Right lung (tissue), 2 donors: ENCODE measurements at regions not wholly inside any gene's neighbourhood (a gene's known extent, or its start where the extent isn't known, plus 50 kb on each side); places are given as distances from the start of the nearest gene placed in this dataset.
"Not testable (repeated sequence)": the region's sequence is repeated elsewhere in the genome, so short reads cannot be mapped to it uniquely, and the experiment has no call there.

ENCODE experiments used
- DNase-seq, 2 donors: peaks; one replicate each; pipeline ENCODE4 v3.0.0-alpha.2; 2013

DNA sequence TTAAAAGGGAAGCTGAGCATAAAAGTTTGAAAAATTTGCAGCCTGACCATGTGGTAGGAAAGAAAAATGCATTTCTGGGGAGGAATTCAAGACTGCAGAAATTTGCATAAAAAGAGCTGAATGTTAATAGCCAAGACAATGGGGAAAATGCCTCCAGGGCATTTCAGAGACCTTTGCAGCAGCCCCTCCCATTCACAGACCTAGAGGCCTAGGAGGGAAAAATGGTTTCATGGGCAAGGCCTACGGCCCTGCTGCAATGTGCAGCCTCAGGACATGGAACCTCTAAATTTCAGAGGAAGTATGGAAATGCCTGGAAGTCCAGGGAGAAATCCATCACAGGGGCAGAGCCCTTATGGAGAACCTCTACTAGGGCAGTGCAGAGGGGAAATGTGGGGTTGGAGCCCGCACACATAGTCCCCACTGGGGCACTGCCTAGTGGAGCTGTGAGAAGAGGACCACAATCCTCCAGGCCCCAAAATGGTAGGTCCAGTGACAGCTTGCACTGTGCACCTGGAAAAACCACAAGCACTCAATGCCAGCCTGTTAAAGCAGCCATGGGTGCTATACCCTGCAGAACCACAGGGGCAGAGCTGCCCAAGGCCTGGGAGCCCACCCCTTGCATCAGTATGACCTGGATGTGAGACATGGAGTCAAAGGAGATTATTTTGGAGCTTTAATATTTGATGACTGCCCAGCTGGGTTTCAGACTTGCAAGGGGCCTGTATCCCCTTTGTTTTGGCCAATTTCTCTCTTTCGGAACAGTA, 243.8 kb downstream of the DNAJB9 start:
- no peak for DNase-seq

DNA sequence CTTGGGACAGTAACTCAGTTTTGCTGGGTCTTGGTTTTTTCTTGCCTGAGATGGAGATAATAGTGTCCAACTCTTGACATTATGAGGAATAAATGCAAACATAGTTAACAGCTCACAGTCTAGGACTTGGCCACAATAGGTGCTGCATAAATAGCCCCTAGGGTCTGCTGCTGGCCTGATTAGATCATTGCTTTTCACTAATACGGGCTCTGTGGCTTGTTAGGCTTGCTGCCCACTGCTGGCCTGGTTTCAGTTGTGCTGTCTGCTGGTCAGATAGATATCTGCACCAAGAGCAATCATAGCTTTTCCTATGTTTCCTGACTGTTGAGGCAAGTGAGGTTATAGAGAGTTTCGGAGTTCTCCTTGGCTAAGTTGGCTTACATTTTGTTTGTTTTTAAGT, 246.1 kb downstream of the DNAJB9 start:
- DNase-seq = no peak

DNA sequence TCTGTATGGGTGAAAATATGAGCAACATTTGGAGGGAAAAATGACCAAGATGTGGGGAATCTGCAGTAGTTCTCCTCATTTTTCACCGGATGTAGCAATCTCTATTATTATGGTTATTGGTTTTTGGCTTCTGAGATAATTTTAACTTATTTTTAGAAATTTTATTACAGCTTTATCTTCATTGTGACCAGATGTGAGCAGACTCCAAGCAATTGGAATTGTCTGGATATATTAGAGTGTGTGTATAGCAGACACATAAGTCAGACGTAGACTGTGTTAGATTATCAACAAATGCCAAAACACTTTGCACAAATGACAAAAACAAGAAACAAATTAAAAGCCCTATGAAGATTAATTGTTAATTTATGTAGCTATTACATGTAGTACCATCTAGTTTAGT, 249.1 kb downstream of the DNAJB9 start:
- DNase-seq = no peak

DNA sequence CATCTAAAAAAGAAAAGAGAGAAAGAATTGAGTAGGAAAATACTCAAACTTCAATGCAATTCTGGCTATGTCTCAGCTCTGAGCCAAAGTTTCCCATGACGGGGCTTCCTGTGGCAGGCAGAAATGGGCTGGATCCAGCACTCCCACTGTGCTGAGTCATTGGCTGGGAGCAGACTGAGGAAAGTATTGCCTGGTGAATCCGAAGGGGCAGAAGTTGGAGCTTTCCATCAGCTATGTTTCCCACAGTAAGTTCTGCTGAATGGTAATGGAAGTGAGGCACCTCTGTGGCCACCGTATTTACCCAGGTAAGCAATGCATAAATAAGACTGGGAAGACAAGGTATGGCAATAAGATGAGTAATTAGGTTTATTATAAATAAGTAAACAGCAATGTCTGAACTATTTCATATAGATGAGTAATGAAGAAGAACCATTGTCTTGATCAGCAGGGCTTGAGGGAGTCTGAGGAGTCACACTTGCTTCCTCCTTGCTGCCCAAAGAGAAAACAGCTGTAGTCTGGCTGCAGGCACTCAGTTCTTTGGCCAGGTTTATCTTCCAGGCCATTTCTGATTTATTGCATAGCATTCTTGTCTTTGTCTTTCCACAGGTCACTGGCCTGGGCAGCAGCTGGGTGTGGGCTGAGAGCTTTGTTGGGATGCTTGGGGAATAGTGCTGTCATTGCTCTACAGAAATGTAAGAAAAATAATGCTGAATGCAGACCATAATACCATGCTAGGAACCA, 255.3 kb downstream of the DNAJB9 start:
- DNase-seq = no peak

DNA sequence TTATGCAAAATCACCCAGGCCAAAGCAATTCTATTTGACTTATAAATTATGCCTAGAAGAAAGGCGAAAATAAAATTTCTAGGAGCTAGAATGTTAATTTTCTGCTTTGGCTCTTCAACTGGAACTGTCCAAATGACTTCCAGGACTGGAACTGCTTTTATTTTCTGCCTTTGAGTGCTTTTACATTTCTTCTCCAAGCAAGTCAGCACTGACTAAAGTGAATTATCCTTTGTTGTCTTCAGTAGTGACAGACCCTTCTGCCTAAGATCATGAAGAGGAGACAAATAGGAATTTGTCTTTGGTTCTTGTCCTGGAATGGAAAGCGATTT, 255.9 kb downstream of the DNAJB9 start:
- no peak for DNase-seq

DNA sequence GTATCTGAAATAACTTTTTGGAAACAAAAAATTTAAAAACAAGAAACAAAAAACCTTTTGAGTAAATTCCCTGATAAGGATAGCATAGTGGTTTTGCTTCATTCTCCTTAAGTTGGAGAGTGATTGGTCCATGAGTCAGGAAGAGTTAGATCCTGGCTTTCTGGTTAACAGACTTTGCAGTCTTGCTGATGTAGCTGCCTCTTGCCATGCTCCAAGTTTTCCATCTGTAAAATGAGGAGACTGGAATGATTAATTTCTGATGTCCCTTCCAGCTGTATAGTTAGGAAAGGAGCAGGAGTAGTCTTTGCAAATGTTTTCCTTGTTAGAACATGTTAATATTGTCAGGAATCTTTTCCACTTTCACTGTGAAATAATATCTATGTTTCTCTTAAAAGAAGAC, 266.6 kb downstream of the DNAJB9 start:
- no peak for DNase-seq

DNA sequence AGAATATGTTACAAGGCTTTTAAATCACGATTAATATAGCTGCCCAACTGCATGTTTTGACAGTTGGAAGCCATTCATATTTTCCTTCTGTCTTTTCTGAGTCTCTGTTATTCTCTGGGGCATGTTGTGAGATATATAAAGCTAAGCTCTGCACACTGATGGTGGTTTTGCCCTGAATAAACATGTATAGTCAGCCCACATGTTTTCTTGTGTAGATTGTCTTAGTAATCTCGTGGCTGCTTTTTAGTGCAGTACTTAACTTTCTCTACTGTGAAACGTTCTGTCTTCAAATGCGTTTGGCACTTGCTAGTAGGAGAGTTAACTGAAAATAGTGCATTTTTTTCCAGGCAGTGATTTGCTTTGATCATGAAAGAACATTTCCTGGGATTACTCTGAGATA, 268.5 kb downstream of the DNAJB9 start:
- no peak for DNase-seq

DNA sequence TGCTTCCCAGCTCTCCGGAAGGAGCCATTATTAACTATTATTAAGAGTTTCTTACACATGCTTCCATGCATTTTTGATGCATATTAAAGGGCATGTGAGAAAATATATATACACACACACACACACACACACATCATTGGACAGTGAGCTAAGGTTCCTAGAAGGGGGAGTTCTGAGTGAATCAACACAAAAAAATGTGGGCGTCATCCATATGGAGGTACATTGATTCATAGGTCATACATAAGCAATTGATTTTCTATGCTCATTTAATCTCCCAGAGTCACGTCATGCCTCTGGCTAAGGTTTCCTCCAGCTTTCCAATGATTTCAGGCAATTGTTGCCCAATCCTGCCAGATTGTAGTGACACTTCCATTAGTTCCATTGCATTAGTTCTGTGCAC, 269.4 kb downstream of the DNAJB9 start:
- no peak for DNase-seq

DNA sequence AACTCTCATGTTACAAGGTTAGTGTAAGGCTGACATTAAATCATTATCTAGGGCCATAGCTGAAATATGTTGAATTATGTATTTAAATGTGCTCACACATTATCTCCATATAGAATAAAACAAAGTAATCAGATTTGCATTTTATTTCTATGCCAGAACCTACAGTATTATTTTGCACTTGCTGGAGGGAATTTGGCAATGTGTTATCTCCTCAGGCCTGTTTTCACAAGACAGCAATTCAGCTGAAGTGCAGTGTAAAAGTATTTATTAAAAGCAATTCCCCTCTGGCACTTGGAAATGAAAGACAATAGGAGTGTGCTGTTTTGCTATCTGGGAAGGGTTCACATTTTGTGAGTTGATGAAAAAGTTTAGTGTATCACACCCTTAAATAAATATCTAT, 276.3 kb downstream of the DNAJB9 start:
- no peak for DNase-seq

DNA sequence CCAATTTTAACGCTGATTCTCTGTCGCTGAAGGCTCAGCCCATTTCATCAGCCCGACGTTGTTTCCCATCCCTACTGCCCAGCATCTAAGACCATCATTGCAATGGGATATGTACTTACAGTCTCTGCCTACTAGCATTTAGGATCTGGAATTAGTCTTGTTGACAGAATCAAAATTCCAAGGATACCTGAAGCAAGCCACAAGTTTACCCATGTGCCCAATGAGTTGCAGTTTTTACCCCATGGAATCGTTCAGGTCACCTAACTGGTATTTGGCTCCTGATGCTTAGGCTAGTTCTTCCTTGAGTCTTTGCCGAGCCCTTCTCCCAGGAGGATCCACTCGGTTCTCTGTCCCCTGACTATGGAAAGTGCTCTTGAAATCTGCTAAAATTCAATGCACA, 276.8 kb downstream of the DNAJB9 start:
- no peak for DNase-seq

DNA sequence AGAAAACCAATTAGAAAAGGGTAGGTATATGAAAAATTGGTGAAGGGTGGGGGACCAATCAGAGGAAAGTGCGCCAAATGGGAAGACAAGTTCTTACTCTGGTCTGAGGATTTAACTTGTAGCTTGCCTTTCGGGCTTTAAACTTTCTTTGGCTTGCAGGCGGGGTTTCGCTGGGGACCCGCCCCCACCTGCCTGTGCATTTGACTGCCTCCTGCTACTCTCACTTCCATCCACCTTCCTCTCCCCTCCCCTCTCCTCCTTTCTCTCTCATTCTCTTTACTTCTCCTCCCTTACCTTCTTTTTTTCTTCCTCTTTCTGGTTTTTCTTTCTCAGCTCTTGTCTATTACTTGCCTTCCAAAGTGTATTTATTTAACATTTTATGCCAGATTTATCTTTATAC, 278.8 kb downstream of the DNAJB9 start:
- no peak for DNase-seq

DNA sequence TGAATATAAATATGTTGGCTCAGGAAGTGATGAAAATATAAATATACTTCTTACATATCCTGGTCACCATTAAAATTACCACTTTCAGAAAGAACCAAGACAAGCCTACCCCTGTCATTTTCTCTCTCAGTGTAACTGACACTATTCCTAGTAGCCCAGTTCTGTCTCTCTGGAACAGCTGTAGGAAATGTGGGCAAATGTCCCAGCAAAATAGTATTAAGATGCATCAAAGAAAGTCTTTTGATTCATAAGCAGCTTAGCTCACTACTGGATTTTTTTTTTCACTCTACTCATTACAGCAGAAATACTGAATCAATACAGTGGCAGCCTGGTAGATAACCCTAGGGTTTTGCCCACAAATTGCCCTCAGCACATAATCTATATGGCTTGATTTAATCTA, 290.9 kb downstream of the DNAJB9 start:
- DNase-seq = no peak

DNA sequence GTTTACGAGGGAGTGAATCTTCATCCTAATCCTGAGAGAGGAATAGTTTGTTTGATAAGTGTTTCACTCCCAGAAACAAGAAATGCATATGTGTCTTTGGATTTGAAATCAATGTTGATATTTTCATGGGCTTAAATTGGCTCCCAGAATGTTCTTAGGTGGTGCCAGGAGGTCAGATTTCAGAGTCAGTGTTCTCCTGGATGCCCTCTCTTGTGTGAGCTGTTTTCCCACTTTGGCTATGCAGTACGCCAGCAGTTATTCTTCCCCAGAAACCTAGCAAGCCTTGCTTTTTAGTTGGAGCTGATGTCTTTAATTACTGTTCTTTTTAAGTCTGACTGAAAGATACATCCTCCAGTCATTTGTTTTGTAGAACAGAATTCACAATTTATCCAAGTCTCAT, 291.4 kb downstream of the DNAJB9 start:
- DNase-seq = no peak

DNA sequence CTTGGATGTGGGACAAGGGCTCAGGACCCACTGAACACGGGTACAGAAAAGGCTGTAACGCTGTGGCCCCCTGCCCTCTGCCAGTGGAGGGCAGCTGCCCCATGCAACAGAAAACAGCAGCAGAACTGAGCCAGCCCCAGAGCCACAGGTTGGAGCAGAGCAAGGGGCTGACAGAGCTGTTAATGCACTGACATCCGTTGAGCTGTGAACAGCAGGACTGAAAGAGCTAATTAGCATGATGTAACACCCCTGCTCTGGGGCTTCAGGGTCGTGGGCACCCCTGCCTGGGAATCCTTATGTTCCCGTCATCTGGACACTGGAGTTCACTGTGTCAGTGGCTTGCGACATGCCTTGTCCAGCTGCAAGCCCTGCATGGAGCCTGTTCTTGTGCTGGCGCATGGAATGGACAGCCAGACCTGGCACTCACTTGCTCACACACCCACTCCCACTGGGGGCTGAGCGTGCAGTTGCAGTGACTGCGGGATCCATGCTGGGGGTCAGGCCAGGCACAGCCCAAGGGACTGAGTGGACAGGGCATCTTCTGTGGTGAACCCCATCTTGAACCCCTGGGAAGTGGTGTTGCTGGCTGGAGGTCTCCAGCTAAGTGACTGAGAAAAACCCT, 293.7 kb downstream of the DNAJB9 start:
- DNase-seq = no peak

DNA sequence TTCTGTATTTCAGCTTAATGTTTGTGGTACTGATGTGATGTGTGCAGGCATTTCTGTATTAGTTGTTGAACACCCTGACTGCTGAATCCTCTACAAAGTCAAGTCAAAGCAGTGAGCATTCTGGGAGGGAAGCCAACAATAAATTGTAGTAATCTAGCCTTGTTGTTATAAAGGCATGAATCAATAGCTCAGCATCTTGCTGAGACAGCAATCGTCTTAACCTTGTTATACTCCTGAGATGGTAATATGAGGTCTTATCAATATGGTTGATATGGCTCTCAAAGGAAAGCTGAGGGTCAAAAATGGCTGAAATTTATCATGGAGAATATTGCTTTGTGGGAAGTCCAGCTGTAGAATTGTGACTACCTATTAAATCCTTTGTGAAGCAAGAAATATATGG, 299.4 kb downstream of the DNAJB9 start:
- DNase-seq = no peak

DNA sequence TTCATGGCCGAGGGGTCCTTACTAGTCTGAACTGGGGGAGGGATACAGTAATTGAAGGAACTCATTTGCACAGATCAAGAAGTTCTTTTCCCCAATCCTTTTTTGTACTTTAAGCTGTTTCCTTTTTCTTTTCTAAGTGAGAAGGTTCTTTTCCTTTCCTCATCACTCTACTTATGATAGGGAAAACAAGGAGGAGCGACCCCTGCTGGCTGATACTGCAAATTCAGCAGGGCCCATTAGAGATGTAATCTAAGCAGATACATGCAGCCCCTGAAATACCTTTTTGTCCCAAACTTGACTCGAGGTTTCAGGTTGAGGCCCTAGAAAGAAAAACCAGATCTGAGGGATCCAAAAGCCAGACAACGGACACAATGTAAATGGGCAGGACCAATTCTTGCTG, 305.5 kb downstream of the DNAJB9 start:
- no peak for DNase-seq

DNA sequence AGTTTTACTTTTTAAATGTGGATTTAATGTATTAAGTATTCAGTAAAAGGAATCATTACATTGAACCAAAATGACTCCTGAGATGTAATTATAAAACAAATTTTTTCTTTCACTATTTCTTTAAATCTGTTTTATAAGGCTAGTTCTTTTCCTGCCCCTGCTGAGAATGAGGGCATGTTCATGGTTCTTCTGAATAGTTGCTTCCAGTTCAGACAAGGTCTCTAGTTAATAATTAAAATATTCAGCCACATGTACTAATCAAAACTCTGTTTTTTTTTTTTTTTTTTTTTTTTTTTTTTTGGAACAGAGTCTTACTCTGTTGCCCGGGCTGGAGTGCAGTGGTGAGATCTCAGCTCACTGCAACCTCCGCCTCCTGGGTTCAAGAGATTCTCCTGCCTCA, 321.2 kb downstream of the DNAJB9 start:
- DNase-seq = no peak

DNA sequence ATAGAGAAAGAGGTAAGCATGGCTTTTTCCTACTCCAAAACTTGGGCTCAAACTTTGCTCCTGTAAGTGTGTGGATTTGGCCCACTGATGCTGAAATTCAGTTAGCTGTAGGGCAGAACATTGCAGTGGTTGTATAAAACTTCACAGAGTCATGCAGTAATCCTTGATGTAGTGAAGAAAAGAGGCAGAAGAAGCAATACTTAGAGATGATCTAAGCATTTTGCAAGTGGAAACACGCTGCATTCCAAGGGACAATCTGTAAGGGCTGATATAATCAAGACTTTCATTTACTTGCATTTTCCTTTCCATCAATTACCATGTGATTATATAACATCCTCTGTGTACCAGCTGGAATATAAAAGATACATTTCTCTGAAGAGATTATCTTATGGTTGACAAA, 338.8 kb downstream of the DNAJB9 start:
- DNase-seq = no peak

DNA sequence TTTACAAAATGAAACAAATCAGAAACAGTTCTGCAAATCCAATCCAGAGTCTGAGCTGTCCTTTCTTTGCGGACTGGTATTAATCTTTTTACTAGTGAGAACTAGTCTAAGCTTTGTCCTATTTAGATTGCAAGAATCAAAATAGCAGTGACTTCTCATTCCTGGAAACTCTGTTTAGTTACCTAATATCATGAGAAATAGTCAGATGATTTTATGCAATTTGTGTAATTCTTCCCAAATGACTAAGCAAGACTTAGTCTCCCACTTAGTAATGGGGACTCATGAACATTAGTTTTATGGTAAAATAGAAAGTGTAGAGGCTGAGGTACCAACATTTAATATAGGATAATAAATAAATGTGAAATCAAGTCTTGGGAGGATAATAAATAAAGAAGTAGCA, 341.3 kb downstream of the DNAJB9 start:
- no peak for DNase-seq

DNA sequence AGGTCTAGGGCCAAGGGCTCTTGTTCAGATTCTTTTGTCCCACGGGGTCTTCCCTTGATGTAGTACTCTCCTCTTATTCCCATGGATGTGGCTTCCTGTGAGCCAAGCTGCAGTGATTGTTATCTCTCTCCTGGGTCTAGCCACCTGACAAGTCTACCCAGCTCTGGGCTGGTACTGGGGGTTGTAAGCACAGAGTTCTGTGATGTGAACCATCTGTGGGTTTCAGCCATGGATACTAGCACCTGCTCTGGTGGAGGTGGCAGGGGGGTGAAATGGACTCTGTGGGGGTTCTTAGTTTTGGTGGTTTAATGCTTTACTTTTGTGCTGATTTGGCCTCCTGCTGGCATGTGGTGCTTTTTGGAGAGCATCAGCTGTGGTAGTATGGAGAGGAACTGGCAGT, 350.8 kb downstream of the DNAJB9 start:
- no peak for DNase-seq

DNA sequence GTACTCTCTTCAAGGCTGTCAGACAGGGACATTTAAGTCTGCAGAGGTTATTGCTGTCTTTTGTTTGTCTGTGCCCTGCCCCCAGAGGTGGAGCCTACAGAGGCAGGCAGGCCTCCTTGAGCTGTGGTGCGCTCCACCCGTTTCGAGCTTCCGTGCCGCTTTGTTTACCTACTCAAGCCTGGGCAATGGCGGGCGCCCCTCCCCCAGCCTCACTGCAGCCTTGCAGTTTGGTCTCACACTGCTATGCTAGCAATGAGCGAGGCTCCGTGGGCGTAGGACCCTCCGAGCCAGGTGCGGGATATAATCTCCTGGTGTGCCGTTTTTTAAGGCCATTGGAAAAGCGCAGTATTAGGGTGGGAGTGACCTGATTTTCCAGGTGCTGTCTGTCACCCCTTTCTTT, 373.4 kb downstream of the DNAJB9 start:
- DNase-seq = not testable (repeated sequence)

DNA sequence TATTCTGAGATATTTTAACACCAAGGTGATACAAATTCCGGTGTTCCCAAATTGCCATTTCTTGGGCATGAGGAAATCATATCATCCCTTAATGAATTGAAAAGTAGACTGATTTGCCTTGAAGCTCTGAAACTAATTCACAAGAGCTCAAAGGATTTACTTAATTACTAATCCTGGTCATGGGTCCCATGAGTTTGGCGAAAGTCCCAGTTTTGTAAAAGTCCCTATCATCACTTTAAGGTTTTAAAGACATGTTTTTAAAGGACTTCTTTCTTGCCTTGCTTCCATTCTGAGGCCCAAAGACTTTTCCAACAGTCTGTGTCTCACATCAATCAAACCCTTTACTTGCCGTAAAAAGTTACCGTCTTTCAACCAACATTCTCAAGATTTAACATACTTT, 377.9 kb downstream of the DNAJB9 start:
- no peak for DNase-seq

DNA sequence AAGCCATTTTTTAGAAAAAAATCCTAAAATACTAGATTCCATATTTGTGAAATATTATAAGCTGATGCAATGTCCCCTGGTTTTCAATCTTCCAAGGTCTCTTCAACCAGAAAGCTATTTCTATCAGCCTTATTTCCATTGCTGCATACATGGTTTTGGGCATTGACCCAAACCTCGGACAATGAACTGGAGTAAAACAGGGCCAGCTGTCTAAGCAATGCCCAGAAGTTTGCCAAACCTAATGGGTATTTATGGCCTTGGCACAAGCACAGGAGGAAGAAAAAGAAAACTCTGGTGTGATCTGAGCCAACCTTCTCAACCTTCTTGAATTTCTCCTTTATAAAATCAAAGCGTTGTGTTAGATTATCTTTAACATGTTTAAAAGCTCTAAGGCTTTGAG, 402.3 kb downstream of the DNAJB9 start:
- peak in 1 of 2 donors; percentile 18 for DNase-seq
